ENCODE measurements at regions not wholly inside any gene's neighbourhood (a gene's known extent, or its start where the extent isn't known, plus 50 kb on each side); places are given as distances from the start of the nearest gene placed in this dataset.

GRCh38 chr9:1201901-1202300 lies 151.7 kb downstream of the DMRT2 start:
- no peak for DNase-seq (ENCODE audit: low read depth)

GRCh38 chr9:1202512-1203280 lies 152.5 kb downstream of the DMRT2 start:
- no peak for DNase-seq (ENCODE audit: low read depth)

GRCh38 chr9:1207686-1208085 lies 157.5 kb downstream of the DMRT2 start:
- DNase-seq (ENCODE audit: low read depth) = no peak

- no peak for DNase-seq (ENCODE audit: low read depth)
These were observed 158.0 kb downstream of the DMRT2 start for GRCh38 chr9:1208157-1208556.

GRCh38 chr9:1210954-1211353 lies 160.8 kb downstream of the DMRT2 start:
- no peak for DNase-seq (ENCODE audit: low read depth)

GRCh38 chr9:1216532-1216931 lies 166.4 kb downstream of the DMRT2 start:
- DNase-seq (ENCODE audit: low read depth) = no peak

- no peak for DNase-seq (ENCODE audit: low read depth)
These were observed 166.9 kb downstream of the DMRT2 start for GRCh38 chr9:1217076-1217475.

- DNase-seq (ENCODE audit: low read depth) = no peak
These were observed 169.1 kb downstream of the DMRT2 start for GRCh38 chr9:1219284-1219683.

- no peak for DNase-seq (ENCODE audit: low read depth)
These were observed 171.1 kb downstream of the DMRT2 start for GRCh38 chr9:1221298-1221697.

GRCh38 chr9:1222511-1222910 lies 172.4 kb downstream of the DMRT2 start:
- DNase-seq (ENCODE audit: low read depth) = no peak

GRCh38 chr9:1231998-1232919 lies 182.1 kb downstream of the DMRT2 start:
- no peak for DNase-seq (ENCODE audit: low read depth)

- no peak for DNase-seq (ENCODE audit: low read depth)
These were observed 183.4 kb downstream of the DMRT2 start for GRCh38 chr9:1233568-1233967.

- no peak for DNase-seq (ENCODE audit: low read depth)
These were observed 185.5 kb downstream of the DMRT2 start for GRCh38 chr9:1235650-1236049.

- no peak for DNase-seq (ENCODE audit: low read depth)
These were observed 185.9 kb downstream of the DMRT2 start for GRCh38 chr9:1236061-1236460.

- no peak for DNase-seq (ENCODE audit: low read depth)
These were observed 188.2 kb downstream of the DMRT2 start for GRCh38 chr9:1238407-1238806.

- DNase-seq (ENCODE audit: low read depth) = no peak
These were observed 198.6 kb downstream of the DMRT2 start for GRCh38 chr9:1248743-1249142.

GRCh38 chr9:1253064-1253979 lies 203.2 kb downstream of the DMRT2 start:
- no peak for DNase-seq (ENCODE audit: low read depth)

GRCh38 chr9:1254071-1254470 lies 203.9 kb downstream of the DMRT2 start:
- DNase-seq (ENCODE audit: low read depth) = no peak

GRCh38 chr9:1256178-1256577 lies 206.0 kb downstream of the DMRT2 start:
- DNase-seq (ENCODE audit: low read depth) = no peak

GRCh38 chr9:1261266-1261665 lies 211.1 kb downstream of the DMRT2 start:
- no peak for DNase-seq (ENCODE audit: low read depth)

GRCh38 chr9:1261879-1262766 lies 212.0 kb downstream of the DMRT2 start:
- DNase-seq (ENCODE audit: low read depth) = no peak

Measured in T follicular helper cell (primary cell).